ENCODE measurements at regions not wholly inside any gene's neighbourhood (a gene's known extent, or its start where the extent isn't known, plus 50 kb on each side); places are given as distances from the start of the nearest gene placed in this dataset.

GRCh38 chr4:61129971-61130370 lies 70.2 kb upstream of the ADGRL3 start:
- Histone ChIP-seq H3K79me2 (replicated peaks; ENCODE audit: insufficient read depth) (no peaks in the 10 kb centered on the region), H3F3A (replicated peaks; ENCODE audit: low read depth) (no peaks in the 10 kb centered on the region), H3K27ac (ENCODE audit: low read depth) (no peak overlapping the region), H3K36me3 (ENCODE audit: insufficient read depth) (no peaks in the 10 kb centered on the region), H3K4me1 (ENCODE audit: insufficient read depth) (no peaks in the 10 kb centered on the region), H3K4me2 (no peak overlapping the region), H4K20me1 (replicated peaks; ENCODE audit: insufficient read depth) (no peaks in the 10 kb centered on the region), H3K4me3 (no peak overlapping the region), H3K9me2 (ENCODE audit: insufficient read depth) (0 out of 2 replicates have a peak, but pooled peaks cover 3% of the 10 kb centered on the region), H3K27me3 (ENCODE audit: insufficient read depth) (no peaks in the 10 kb centered on the region), H2AFZ (no peak overlapping the region)
- H3K4me1 Mint-ChIP-seq: peaks cover 14% of the 10 kb centered on the region; the same call in 2 of the 3 replicates
- no peak overlapping the region for H3K27ac Mint-ChIP-seq
- 0 out of 3 replicates have a peak, but pooled peaks cover 1% of the 10 kb centered on the region for H3K9me3 Mint-ChIP-seq
- H3K27me3 Mint-ChIP-seq (ENCODE audit: insufficient read depth, low read depth, poor library complexity): no peaks in the 10 kb centered on the region
- no peak for TF ChIP-seq ZNF462 (CRISPR knock-in tag; IDR thresholded peaks at IDR 0.05)
- no peak for TF ChIP-seq NANOG (IDR thresholded peaks at IDR 0.05; ENCODE audit: borderline replicate concordance)
- no peak for TF ChIP-seq CREB1 (CRISPR knock-in tag; IDR thresholded peaks at IDR 0.05; ENCODE audit: low read depth)
- TF ChIP-seq EZH2 (IDR thresholded peaks at IDR 0.05; ENCODE audit: low read depth, unreplicated experiment): no peak
- no peak for TF ChIP-seq CTCF (conservative IDR thresholded peaks at IDR 0.05; ENCODE audit: low read depth in 2 of 2)
- no peak for TF ChIP-seq REST (IDR thresholded peaks at IDR 0.05; ENCODE audit: unreplicated experiment)
- no peak for TF ChIP-seq STAT1 (IDR thresholded peaks at IDR 0.05; ENCODE audit: unreplicated experiment)
- no peak for TF ChIP-seq ETS1 (IDR thresholded peaks at IDR 0.05)
- TF ChIP-seq JUNB (IDR thresholded peaks at IDR 0.05; ENCODE audit: unreplicated experiment): no peak
- 0 out of 3 replicates have a peak, but pooled peaks cover 2% of the 10 kb centered on the region for H3K36me3 Mint-ChIP-seq (ENCODE audit: low read depth)
- H3K4me3 Mint-ChIP-seq: no peak overlapping the region
- ATAC-seq: no peak
- DNase-seq (ENCODE audit: low spot score): no peak
